ENCODE measurements at regions not wholly inside any gene's neighbourhood (a gene's known extent, or its start where the extent isn't known, plus 50 kb on each side); places are given as distances from the start of the nearest gene placed in this dataset.
"Not testable (repeated sequence)": the region's sequence is repeated elsewhere in the genome, so short reads cannot be mapped to it uniquely, and the experiment has no call there.

- intact Hi-C loops (cut with DNase I): no loop called here
- FAIRE-seq (no peak), DNase-seq (no peak)
- Histone ChIP-seq H3K9ac (ENCODE audit: low read length in 3 of 3) (no peak overlapping the region), H3K4me1 (ENCODE audit: control insufficient read depth in 2 of 3, insufficient read depth in 2 of 3, low read depth in 1 of 3, low read length in 3 of 3) (no peaks in the 10 kb centered on the region), H3K27ac (ENCODE audit: low read depth in 2 of 2, low read length in 2 of 2) (no peak overlapping the region), H3K36me3 (ENCODE audit: control insufficient read depth in 2 of 3, insufficient read depth in 3 of 3, low read length in 3 of 3) (no peaks in the 10 kb centered on the region), H3K9me3 (ENCODE audit: control insufficient read depth in 2 of 3, insufficient read depth in 1 of 3, low read length in 3 of 3) (no peaks in the 10 kb centered on the region), H3K4me3 (ENCODE audit: low read length in 3 of 3) (no peak overlapping the region), H3K27me3 (ENCODE audit: control insufficient read depth, insufficient read depth, low read length) (no peaks in the 10 kb centered on the region)
- no peak for TF ChIP-seq CTCF (IDR thresholded peaks at IDR 0.05; ENCODE audit: borderline replicate concordance, extremely low read depth, insufficient read depth)
These were observed 89.8 kb upstream of the CCDC71L start for GRCh38 chr7:106750773-106751172.

- intact Hi-C loops (cut with DNase I): no loop called here
- Histone ChIP-seq H3K27me3 (ENCODE audit: control insufficient read depth, insufficient read depth, low read length) (no peaks in the 10 kb centered on the region), H3K27ac (ENCODE audit: low read depth in 2 of 2, low read length in 2 of 2) (no peak overlapping the region), H3K9ac (ENCODE audit: low read length in 3 of 3) (no peak overlapping the region), H3K4me3 (ENCODE audit: low read length in 3 of 3) (no peak overlapping the region), H3K9me3 (ENCODE audit: control insufficient read depth in 2 of 3, insufficient read depth in 1 of 3, low read length in 3 of 3) (no peaks in the 10 kb centered on the region), H3K36me3 (ENCODE audit: control insufficient read depth in 2 of 3, insufficient read depth in 3 of 3, low read length in 3 of 3) (no peaks in the 10 kb centered on the region), H3K4me1 (ENCODE audit: control insufficient read depth in 2 of 3, insufficient read depth in 2 of 3, low read depth in 1 of 3, low read length in 3 of 3) (no peaks in the 10 kb centered on the region)
- no peak for TF ChIP-seq CTCF (IDR thresholded peaks at IDR 0.05; ENCODE audit: borderline replicate concordance, extremely low read depth, insufficient read depth)
- FAIRE-seq: no peak
- no peak for DNase-seq
These were observed 91.4 kb upstream of the CCDC71L start for GRCh38 chr7:106752367-106752766.

GRCh38 chr7:106755024-106755423 lies 94.1 kb upstream of the CCDC71L start:
- H3K9me3 ChIP-seq (ENCODE audit: control insufficient read depth in 2 of 3, insufficient read depth in 1 of 3, low read length in 3 of 3); H3K27ac ChIP-seq (ENCODE audit: low read depth in 2 of 2, low read length in 2 of 2); DNase-seq; H3K9ac ChIP-seq (ENCODE audit: low read length in 3 of 3); H3K4me1 ChIP-seq (ENCODE audit: control insufficient read depth in 2 of 3, insufficient read depth in 2 of 3, low read depth in 1 of 3, low read length in 3 of 3); H3K4me3 ChIP-seq (ENCODE audit: low read length in 3 of 3); H3K36me3 ChIP-seq (ENCODE audit: control insufficient read depth in 2 of 3, insufficient read depth in 3 of 3, low read length in 3 of 3); FAIRE-seq; H3K27me3 ChIP-seq (ENCODE audit: control insufficient read depth, insufficient read depth, low read length); intact Hi-C loops (cut with DNase I): not testable (repeated sequence)

- no peak overlapping the region for H3K4me3 ChIP-seq (ENCODE audit: low read length in 3 of 3)
- H3K36me3 ChIP-seq (ENCODE audit: control insufficient read depth in 2 of 3, insufficient read depth in 3 of 3, low read length in 3 of 3): no peaks in the 10 kb centered on the region
- no peak overlapping the region for H3K9ac ChIP-seq (ENCODE audit: low read length in 3 of 3)
- TF ChIP-seq CTCF (IDR thresholded peaks at IDR 0.05; ENCODE audit: borderline replicate concordance, extremely low read depth, insufficient read depth): no peak
- FAIRE-seq (no peak), DNase-seq (no peak)
- H3K27me3 ChIP-seq (ENCODE audit: control insufficient read depth, insufficient read depth, low read length): no peaks in the 10 kb centered on the region
- H3K9me3 ChIP-seq (ENCODE audit: control insufficient read depth in 2 of 3, insufficient read depth in 1 of 3, low read length in 3 of 3): no peaks in the 10 kb centered on the region
- intact Hi-C loops (cut with DNase I): no loop called here
- H3K27ac ChIP-seq (ENCODE audit: low read depth in 2 of 2, low read length in 2 of 2): no peak overlapping the region
- H3K4me1 ChIP-seq (ENCODE audit: control insufficient read depth in 2 of 3, insufficient read depth in 2 of 3, low read depth in 1 of 3, low read length in 3 of 3): no peaks in the 10 kb centered on the region
These were observed 94.7 kb upstream of the CCDC71L start for GRCh38 chr7:106755641-106756040.
